ENCODE measurements at regions not wholly inside any gene's neighbourhood (a gene's known extent, or its start where the extent isn't known, plus 50 kb on each side); places are given as distances from the start of the nearest gene placed in this dataset.

GRCh38 chr2:64910523-64910922, 78.7 kb upstream of the SLC1A4 start:
- TF ChIP-seq EGR1 (IDR thresholded peaks at IDR 0.05): no peak
- TF ChIP-seq NFIC (IDR thresholded peaks at IDR 0.05): no peak
- TF ChIP-seq MAX (IDR thresholded peaks at IDR 0.05): no peak
- TF ChIP-seq CREB1 (IDR thresholded peaks at IDR 0.05; ENCODE audit: low read depth): no peak
- no peak for TF ChIP-seq YY1 (IDR thresholded peaks at IDR 0.05; ENCODE audit: low read depth)
- no peak for TF ChIP-seq FOXM1 (IDR thresholded peaks at IDR 0.05; ENCODE audit: borderline replicate concordance, low read depth)
- no peak for TF ChIP-seq RAD21 (IDR thresholded peaks at IDR 0.05; ENCODE audit: low read depth)
- TF ChIP-seq ZBTB7A (IDR thresholded peaks at IDR 0.05; ENCODE audit: low read depth): no peak
- TF ChIP-seq TEAD4 (IDR thresholded peaks at IDR 0.05): no peak
- no peak for TF ChIP-seq TAF1 (IDR thresholded peaks at IDR 0.05; ENCODE audit: low read depth)
- TF ChIP-seq TCF12 (IDR thresholded peaks at IDR 0.05; ENCODE audit: low read depth): no peak
- TF ChIP-seq CEBPB (IDR thresholded peaks at IDR 0.05): no peak
- no peak for TF ChIP-seq EP300 (IDR thresholded peaks at IDR 0.05; ENCODE audit: borderline replicate concordance)
- TF ChIP-seq, protein P1, sequence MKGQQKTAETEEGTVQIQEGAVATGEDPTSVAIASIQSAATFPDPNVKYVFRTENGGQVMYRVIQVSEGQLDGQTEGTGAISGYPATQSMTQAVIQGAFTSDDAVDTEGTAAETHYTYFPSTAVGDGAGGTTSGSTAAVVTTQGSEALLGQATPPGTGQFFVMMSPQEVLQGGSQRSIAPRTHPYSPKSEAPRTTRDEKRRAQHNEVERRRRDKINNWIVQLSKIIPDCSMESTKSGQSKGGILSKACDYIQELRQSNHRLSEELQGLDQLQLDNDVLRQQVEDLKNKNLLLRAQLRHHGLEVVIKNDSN (IDR thresholded peaks at IDR 0.05): no peak
- TF ChIP-seq REST (IDR thresholded peaks at IDR 0.05; ENCODE audit: low read depth): no peak

DNA sequence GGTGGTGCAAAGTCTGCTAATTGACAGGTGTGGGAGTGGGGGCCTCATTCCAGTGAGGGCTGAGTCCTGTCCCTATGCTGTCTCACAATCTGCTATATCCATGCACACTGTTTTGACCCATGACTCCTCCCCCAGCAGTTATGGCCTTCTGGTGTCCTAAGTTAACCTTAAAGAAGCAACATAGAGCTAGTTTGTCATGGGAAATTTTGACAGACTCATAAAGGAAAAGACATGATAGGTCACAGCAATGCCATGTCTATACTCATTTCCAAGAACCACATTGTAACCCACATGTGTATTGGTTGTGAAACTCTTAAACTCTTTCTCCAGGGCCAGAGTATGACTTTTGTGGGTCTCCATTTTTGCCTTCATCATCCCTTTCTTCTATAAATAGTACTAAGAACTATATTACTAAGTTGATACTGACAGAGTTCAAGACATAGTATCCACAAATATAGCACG, 78.2 kb upstream of the SLC1A4 start:
- TF ChIP-seq REST (IDR thresholded peaks at IDR 0.05; ENCODE audit: low read depth) (no peak), RAD21 (IDR thresholded peaks at IDR 0.05; ENCODE audit: low read depth) (no peak), NFIC (IDR thresholded peaks at IDR 0.05) (no peak), FOXM1 (IDR thresholded peaks at IDR 0.05; ENCODE audit: borderline replicate concordance, low read depth) (no peak), YY1 (IDR thresholded peaks at IDR 0.05; ENCODE audit: low read depth) (no peak), EP300 (IDR thresholded peaks at IDR 0.05; ENCODE audit: borderline replicate concordance) (no peak), TCF12 (IDR thresholded peaks at IDR 0.05; ENCODE audit: low read depth) (no peak), MAX (IDR thresholded peaks at IDR 0.05) (no peak), TEAD4 (IDR thresholded peaks at IDR 0.05) (no peak)
- TF ChIP-seq, protein P1 (IDR thresholded peaks at IDR 0.05): no peak

DNA sequence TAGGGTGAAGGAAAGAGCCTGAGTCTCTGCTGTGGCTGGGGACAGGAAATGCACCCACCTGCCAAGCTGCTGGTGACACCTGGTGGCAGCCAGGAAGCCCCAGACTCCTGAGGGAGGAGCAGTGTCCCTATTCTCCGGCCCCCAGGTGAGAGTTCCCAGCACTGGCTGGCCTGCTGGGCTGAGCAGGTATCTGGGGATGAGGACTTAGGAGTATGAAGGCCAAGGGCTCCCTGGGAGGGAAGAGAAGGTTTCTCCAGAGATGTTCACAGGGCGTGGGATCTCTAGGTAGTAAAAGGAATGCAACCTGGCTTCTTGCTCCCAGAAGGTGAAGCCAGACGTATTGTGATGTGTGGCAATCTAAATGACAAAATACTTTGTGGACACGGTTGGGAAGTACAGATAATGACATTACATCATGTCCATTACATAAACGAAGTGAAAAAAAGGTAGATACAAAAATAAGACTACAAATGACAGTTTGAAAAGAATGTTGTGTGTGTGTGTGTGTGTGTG, 75.8 kb upstream of the SLC1A4 start:
- TF ChIP-seq YY1 (IDR thresholded peaks at IDR 0.05; ENCODE audit: low read depth) (no peak), RAD21 (IDR thresholded peaks at IDR 0.05; ENCODE audit: low read depth) (peak; percentile 76)

DNA sequence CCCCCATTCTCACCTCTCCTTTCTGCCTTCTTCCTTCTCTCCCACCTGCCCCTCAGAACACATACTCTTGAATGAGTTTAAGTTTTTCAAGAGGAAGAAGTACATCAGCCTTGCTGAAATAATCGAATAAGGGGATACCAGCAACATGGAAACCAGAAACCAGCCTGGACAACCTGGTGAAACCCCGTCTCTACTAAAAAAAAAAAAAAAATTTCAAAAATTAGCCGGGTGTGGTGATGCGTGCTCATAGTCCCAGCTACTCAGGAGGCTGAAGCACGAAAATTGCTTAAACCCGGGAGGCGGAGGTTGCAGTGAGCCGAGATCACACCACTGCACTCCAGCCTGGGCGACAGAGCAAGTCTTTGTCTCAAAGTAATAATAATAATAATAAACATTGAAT, 75.0 kb upstream of the SLC1A4 start:
- TF ChIP-seq CREB1 (IDR thresholded peaks at IDR 0.05; ENCODE audit: low read depth) (no peak), TEAD4 (IDR thresholded peaks at IDR 0.05) (no peak), ZBTB7A (IDR thresholded peaks at IDR 0.05; ENCODE audit: low read depth) (no peak), TAF1 (IDR thresholded peaks at IDR 0.05; ENCODE audit: low read depth) (no peak), FOXM1 (IDR thresholded peaks at IDR 0.05; ENCODE audit: borderline replicate concordance, low read depth) (no peak), CEBPB (IDR thresholded peaks at IDR 0.05) (no peak), NFIC (IDR thresholded peaks at IDR 0.05) (no peak), EP300 (IDR thresholded peaks at IDR 0.05; ENCODE audit: borderline replicate concordance) (no peak), REST (IDR thresholded peaks at IDR 0.05; ENCODE audit: low read depth) (no peak), MAX (IDR thresholded peaks at IDR 0.05) (no peak), YY1 (IDR thresholded peaks at IDR 0.05; ENCODE audit: low read depth) (no peak), RAD21 (IDR thresholded peaks at IDR 0.05; ENCODE audit: low read depth) (no peak), TCF12 (IDR thresholded peaks at IDR 0.05; ENCODE audit: low read depth) (no peak), EGR1 (IDR thresholded peaks at IDR 0.05) (no peak)
- TF ChIP-seq, protein P1 (IDR thresholded peaks at IDR 0.05): no peak

Data from Ishikawa (cell line).